ENCODE measurements at regions not wholly inside any gene's neighbourhood (a gene's known extent, or its start where the extent isn't known, plus 50 kb on each side); places are given as distances from the start of the nearest gene placed in this dataset.

DNA sequence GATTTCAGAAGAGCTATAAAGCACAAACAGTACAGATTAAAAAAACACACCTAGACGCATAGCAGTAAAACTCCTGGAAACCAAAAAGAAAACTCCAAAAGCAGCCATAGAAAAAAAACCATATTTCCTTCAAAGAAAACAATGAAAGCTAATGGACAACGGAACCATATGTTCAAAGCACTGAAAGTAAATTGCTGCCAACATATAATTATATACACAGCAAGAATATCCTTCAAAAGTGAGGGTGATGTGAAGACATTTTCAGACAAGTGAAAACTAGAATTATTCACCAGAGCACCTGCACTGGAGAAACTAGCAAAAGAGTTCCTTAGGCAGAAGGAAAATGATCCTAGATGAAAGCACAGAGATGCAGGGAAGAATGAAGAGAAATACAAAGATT lies 58.2 kb upstream of the PCSK6 start:
- TF ChIP-seq CTCF (IDR thresholded peaks at IDR 0.05; ENCODE audit: poor library complexity, severe bottlenecking), result no peak
- no peak overlapping the region for H3K27ac ChIP-seq (ENCODE audit: poor library complexity, severe bottlenecking)
- H3K4me1 ChIP-seq (ENCODE audit: insufficient read depth, poor library complexity, severe bottlenecking), result no peaks in the 10 kb centered on the region
- no peak overlapping the region for H3K4me3 ChIP-seq (ENCODE audit: severe bottlenecking)
- DNase-seq (ENCODE audit: low spot score) (no peak), ATAC-seq (ENCODE audit: low read depth) (no peak)
- peaks cover 3% of the 10 kb centered on the region for H3K9me3 ChIP-seq (ENCODE audit: severe bottlenecking)
- H3K36me3 ChIP-seq (ENCODE audit: low read depth), result no peaks in the 10 kb centered on the region
- H3K27me3 ChIP-seq (ENCODE audit: insufficient read depth, poor library complexity, severe bottlenecking), result peaks cover 37% of the 10 kb centered on the region

DNA sequence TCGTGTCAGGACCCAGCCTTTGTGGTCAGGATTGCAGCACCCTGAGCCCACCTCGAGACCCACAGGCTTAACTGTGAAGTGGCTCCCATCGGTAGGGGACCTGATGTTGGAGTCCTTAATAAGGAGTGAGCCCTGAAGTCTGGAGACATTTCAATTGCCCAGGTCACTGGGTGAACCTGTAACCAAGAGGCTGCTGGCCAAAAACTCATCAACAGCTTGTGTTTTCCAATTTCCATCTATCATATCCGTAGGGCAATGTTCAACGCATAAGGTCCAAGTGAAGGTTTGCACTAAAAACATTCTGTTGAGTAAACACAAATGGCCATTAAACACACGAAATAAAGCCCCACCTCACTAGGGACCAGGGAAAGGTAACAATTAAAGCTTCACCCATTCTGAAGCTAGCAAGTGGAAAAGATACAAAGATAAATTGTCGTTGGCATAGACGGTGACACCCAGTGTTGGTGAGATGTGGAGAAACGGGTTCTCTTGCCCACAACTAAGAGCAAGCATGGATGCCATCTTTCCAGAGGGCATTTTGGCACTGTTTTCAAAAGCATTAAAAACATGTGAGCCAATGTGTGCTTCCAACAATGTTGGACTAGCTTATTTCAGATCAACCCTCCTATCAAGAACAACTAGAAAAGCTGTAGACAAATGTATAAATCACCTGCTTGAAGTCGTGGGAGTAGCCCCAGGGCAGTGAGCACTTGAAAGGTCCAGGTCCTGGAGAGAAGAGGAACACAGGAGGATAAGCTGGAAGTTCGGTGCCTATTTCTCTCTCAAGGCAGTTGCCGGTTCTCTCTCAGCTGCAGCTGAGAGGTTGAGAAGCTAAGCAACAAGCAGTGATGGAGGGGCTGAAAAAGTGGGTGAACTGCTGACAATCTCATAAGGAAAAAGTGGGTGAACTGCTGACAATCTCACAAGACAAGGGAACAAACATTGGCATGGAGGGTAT lies 56.3 kb upstream of the PCSK6 start:
- Histone ChIP-seq H3K9me3 (ENCODE audit: severe bottlenecking) (peaks cover 3% of the 10 kb centered on the region), H3K27me3 (ENCODE audit: insufficient read depth, poor library complexity, severe bottlenecking) (peaks cover 37% of the 10 kb centered on the region), H3K4me1 (ENCODE audit: insufficient read depth, poor library complexity, severe bottlenecking) (no peaks in the 10 kb centered on the region), H3K27ac (ENCODE audit: poor library complexity, severe bottlenecking) (no peak overlapping the region), H3K4me3 (ENCODE audit: severe bottlenecking) (no peak overlapping the region), H3K36me3 (ENCODE audit: low read depth) (no peaks in the 10 kb centered on the region)
- DNase-seq (ENCODE audit: low spot score) (no peak), ATAC-seq (ENCODE audit: low read depth) (no peak)
- TF ChIP-seq CTCF (IDR thresholded peaks at IDR 0.05; ENCODE audit: poor library complexity, severe bottlenecking), result no peak

DNA sequence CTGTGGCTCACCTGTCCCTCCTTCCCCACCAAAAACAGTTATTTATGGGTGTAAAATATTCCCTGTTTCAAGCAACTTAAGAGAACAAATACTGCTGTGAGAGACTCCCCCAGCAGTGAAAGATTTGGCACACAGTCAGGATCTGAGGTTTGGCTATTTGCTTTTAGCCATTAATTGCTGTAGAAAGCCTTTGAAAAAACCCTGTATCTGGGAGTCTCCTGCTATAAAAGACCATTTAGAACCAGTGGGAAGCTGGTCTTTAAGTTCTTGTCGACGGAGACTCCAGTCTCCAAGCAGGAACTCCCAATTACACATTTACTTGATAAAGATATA lies 55.1 kb upstream of the PCSK6 start:
- no peaks in the 10 kb centered on the region for H3K36me3 ChIP-seq (ENCODE audit: low read depth)
- peaks cover 35% of the 10 kb centered on the region for H3K27me3 ChIP-seq (ENCODE audit: insufficient read depth, poor library complexity, severe bottlenecking)
- no peak for TF ChIP-seq CTCF (IDR thresholded peaks at IDR 0.05; ENCODE audit: poor library complexity, severe bottlenecking)
- no peak overlapping the region for H3K27ac ChIP-seq (ENCODE audit: poor library complexity, severe bottlenecking)
- peaks cover 3% of the 10 kb centered on the region for H3K9me3 ChIP-seq (ENCODE audit: severe bottlenecking)
- H3K4me1 ChIP-seq (ENCODE audit: insufficient read depth, poor library complexity, severe bottlenecking), result no peaks in the 10 kb centered on the region
- no peak overlapping the region for H3K4me3 ChIP-seq (ENCODE audit: severe bottlenecking)
- ATAC-seq (ENCODE audit: low read depth), result no peak
- DNase-seq (ENCODE audit: low spot score), result no peak

DNA sequence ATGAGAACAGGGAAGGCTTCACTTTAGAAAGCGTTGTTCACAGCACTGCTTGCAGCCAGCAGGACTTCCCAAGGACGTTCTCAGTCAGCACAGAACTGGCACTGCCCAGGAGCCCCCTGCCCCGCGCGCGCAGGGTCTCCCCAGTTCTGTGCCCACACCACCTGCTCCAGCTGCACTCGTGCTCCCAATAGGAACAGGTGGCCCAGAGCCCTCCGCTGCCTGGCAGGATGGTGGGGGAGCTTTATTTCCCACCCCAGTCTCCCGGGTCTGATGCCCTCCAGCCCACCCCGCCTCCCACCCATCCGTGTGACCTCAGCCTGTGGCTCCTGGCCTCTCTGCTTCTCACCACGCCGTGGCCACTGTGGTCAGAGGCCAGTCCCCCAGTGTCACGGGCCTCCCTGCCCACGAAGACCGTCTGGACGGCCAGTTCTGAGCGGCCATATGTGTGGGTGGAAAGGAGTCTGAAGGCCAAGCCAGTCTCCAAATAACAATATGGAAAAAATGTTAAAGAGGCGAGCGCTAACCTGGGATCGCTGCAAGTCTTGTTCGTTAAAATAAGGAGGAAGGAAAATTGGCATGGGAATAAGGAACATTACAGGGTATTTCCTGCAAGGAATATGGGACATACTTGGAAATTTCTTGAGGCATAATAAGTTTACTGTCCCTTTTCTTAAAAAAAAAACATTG lies 54.6 kb upstream of the PCSK6 start:
- no peak for ATAC-seq (ENCODE audit: low read depth)
- TF ChIP-seq CTCF (IDR thresholded peaks at IDR 0.05; ENCODE audit: poor library complexity, severe bottlenecking), result no peak
- no peaks in the 10 kb centered on the region for H3K36me3 ChIP-seq (ENCODE audit: low read depth)

More for the DNA sequence above, 54.6 kb upstream of the PCSK6 start:
- Histone ChIP-seq H3K9me3 (ENCODE audit: severe bottlenecking) (peaks cover 3% of the 10 kb centered on the region), H3K27ac (ENCODE audit: poor library complexity, severe bottlenecking) (no peak overlapping the region), H3K27me3 (ENCODE audit: insufficient read depth, poor library complexity, severe bottlenecking) (peaks cover 35% of the 10 kb centered on the region), H3K4me1 (ENCODE audit: insufficient read depth, poor library complexity, severe bottlenecking) (no peaks in the 10 kb centered on the region), H3K4me3 (ENCODE audit: severe bottlenecking) (no peak overlapping the region)
- DNase-seq (ENCODE audit: low spot score), result no peak
